Neural progenitor cell (in vitro differentiated cells): ENCODE measurements at regions not wholly inside any gene's neighbourhood (a gene's known extent, or its start where the extent isn't known, plus 50 kb on each side); places are given as distances from the start of the nearest gene placed in this dataset.
"Not testable (repeated sequence)": the region's sequence is repeated elsewhere in the genome, so short reads cannot be mapped to it uniquely, and the experiment has no call there.

Experiments used
- DNase-seq: peaks from one replicate; pipeline ENCODE4 v3.0.0-alpha.2; 2016; ENCODE audit warnings: low spot score
- H2AFZ ChIP-seq: fragments of 200-600 bp; sonication (generic); replicated peaks from 2 replicates; pipeline ENCODE4 v1.6.1; 2016; ENCODE audit warnings: antibody characterized with exemption
- H3F3A ChIP-seq: fragments of 200-600 bp; sonication (generic); 2 replicates; pipeline ENCODE4 v1.6.1; 2016; ENCODE audit warnings: antibody characterized with exemption, low read depth
- H3K27ac ChIP-seq: fragments of 200-600 bp; sonication (generic); 2 replicates; pipeline ENCODE4 v1.5.1; 2016; ENCODE audit warnings: mild to moderate bottlenecking
- H3K27me3 ChIP-seq: fragments of 200-600 bp; sonication (generic); 2 replicates; pipeline ENCODE4 v1.6.1; 2016; ENCODE audit warnings: mild to moderate bottlenecking, moderate library complexity
- H3K36me3 ChIP-seq: fragments of 200-600 bp; sonication (generic); 2 replicates; pipeline ENCODE4 v1.5.1; 2016
- H3K4me1 ChIP-seq: fragments of 200-600 bp; sonication (generic); 2 replicates; pipeline ENCODE4 v1.6.1; 2016; ENCODE audit warnings: mixed run types
- H3K4me2 ChIP-seq: fragments of 200-600 bp; sonication (generic); 2 replicates; pipeline ENCODE4 v1.6.1; 2016
- H3K4me3 ChIP-seq: fragments of 200-600 bp; sonication (generic); 2 replicates; pipeline ENCODE4 v1.5.1; 2016
- H3K79me2 ChIP-seq: fragments of 200-600 bp; sonication (generic); 2 replicates; pipeline ENCODE4 v1.6.1; 2016; ENCODE audit warnings: low read depth
- H3K9ac ChIP-seq: fragments of 200-600 bp; sonication (generic); 2 replicates; pipeline ENCODE4 v1.6.1; 2016
- H3K9me3 ChIP-seq: fragments of 200-600 bp; sonication (generic); 2 replicates; pipeline ENCODE4 v1.5.1; 2016; ENCODE audit warnings: low read depth
- H4K20me1 ChIP-seq: fragments of 200-600 bp; sonication (generic); 2 replicates; pipeline ENCODE4 v1.6.1; 2016; ENCODE audit warnings: low read depth
- H3K27ac Mint-ChIP-seq: 3 replicates; pipeline ENCODE4 v1.8.0; 2021; ENCODE audit warnings: mixed read lengths
- H3K27me3 Mint-ChIP-seq: 2 replicates; pipeline ENCODE4 v1.8.0; 2022; ENCODE audit warnings: low read depth, mild to moderate bottlenecking, inconsistent platforms, moderate library complexity, mixed read lengths; ENCODE audit not compliant: insufficient read depth
- H3K36me3 Mint-ChIP-seq: 3 replicates; pipeline ENCODE4 v1.8.0; 2021; ENCODE audit warnings: mixed read lengths
- H3K4me1 Mint-ChIP-seq: 3 replicates; pipeline ENCODE4 v1.8.0; 2021; ENCODE audit warnings: mixed read lengths
- H3K4me3 Mint-ChIP-seq: 3 replicates; pipeline ENCODE4 v1.8.0; 2021; ENCODE audit warnings: mild to moderate bottlenecking, moderate library complexity, mixed read lengths
- H3K9me3 Mint-ChIP-seq: 3 replicates; pipeline ENCODE4 v1.8.0; 2020; ENCODE audit warnings: mixed read lengths
- EZH2 ChIP-seq: fragments of 200-600 bp; sonication (generic); IDR thresholded peaks from 2 replicates; pipeline ENCODE4 v1.6.1; 2017; ENCODE audit warnings: antibody characterized with exemption, mild to moderate bottlenecking, moderate library complexity
- EZH2phosphoT487 ChIP-seq: fragments of 200-600 bp; sonication (generic); IDR thresholded peaks from 2 replicates; pipeline ENCODE4 v1.6.1; 2017; ENCODE audit warnings: antibody characterized with exemption
- TF ChIP-seq, protein P1 (sequence below): fragments of 200-600 bp; sonication (generic); IDR thresholded peaks from 2 replicates; pipeline ENCODE4 v1.5.1; 2017; ENCODE audit warnings: antibody characterized with exemption, mild to moderate bottlenecking

DNA sequence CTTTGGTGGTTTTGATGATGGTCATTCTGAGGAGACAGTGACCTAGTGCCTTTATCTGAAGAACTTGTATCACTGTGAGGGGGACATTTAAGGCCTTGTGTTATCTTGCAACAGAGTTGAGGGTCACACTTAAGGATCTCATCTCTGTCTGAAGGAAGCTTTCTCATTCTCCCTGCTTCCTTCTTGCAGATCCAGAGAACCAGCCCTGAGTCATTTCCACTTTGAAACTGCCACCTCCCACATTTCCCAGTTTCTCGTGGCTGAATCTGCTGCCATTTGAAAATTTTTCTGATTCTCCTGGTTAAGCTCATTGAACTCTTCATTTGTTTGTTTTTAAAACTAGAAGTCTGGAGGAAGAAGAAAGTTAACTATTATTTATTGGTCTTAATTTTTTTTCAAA lies 190.2 kb upstream of the CDH11 start:
- no peaks in the 10 kb centered on the region for H3K27me3 Mint-ChIP-seq
- H3K36me3 Mint-ChIP-seq = no peaks in the 10 kb centered on the region
- H3K4me1 Mint-ChIP-seq = peaks cover 13% of the 10 kb centered on the region
- TF ChIP-seq EZH2phosphoT487 = no peak
- TF ChIP-seq, protein P1, sequence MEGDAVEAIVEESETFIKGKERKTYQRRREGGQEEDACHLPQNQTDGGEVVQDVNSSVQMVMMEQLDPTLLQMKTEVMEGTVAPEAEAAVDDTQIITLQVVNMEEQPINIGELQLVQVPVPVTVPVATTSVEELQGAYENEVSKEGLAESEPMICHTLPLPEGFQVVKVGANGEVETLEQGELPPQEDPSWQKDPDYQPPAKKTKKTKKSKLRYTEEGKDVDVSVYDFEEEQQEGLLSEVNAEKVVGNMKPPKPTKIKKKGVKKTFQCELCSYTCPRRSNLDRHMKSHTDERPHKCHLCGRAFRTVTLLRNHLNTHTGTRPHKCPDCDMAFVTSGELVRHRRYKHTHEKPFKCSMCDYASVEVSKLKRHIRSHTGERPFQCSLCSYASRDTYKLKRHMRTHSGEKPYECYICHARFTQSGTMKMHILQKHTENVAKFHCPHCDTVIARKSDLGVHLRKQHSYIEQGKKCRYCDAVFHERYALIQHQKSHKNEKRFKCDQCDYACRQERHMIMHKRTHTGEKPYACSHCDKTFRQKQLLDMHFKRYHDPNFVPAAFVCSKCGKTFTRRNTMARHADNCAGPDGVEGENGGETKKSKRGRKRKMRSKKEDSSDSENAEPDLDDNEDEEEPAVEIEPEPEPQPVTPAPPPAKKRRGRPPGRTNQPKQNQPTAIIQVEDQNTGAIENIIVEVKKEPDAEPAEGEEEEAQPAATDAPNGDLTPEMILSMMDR = no peak
- no peak for TF ChIP-seq EZH2
- H3K27me3 ChIP-seq = no peaks in the 10 kb centered on the region
- H3K9me3 Mint-ChIP-seq = peaks cover 7% of the 10 kb centered on the region
- no peaks in the 10 kb centered on the region for H3K36me3 ChIP-seq
- H3K4me3 Mint-ChIP-seq = no peak overlapping the region
- DNase-seq = no peak
- H3K9ac ChIP-seq = no peak overlapping the region
- H3K27ac Mint-ChIP-seq = no peak overlapping the region
- H3K27ac ChIP-seq = no peak overlapping the region
- no peak overlapping the region for H2AFZ ChIP-seq
- no peaks in the 10 kb centered on the region for H3F3A ChIP-seq
- H3K4me3 ChIP-seq = no peak overlapping the region
- no peaks in the 10 kb centered on the region for H4K20me1 ChIP-seq
- H3K4me2 ChIP-seq = no peak overlapping the region
- no peaks in the 10 kb centered on the region for H3K4me1 ChIP-seq
- no peaks in the 10 kb centered on the region for H3K79me2 ChIP-seq
- no peaks in the 10 kb centered on the region for H3K9me3 ChIP-seq

- H3K9ac ChIP-seq, H3K27ac ChIP-seq, H3K4me2 ChIP-seq, DNase-seq, H3K27ac Mint-ChIP-seq, H3K9me3 Mint-ChIP-seq, H3K4me3 ChIP-seq, H3K9me3 ChIP-seq, H3K4me1 ChIP-seq, H3K36me3 Mint-ChIP-seq, H3K27me3 Mint-ChIP-seq, H3K4me3 Mint-ChIP-seq, H3K27me3 ChIP-seq, H2AFZ ChIP-seq, H3K36me3 ChIP-seq, H3K79me2 ChIP-seq, H3F3A ChIP-seq, H4K20me1 ChIP-seq: not testable (repeated sequence)
- H3K4me1 Mint-ChIP-seq = peaks cover 23% of the 10 kb centered on the region
These were observed 188.6 kb upstream of the CDH11 start for GRCh38 chr16:65310491-65310890.

GRCh38 chr16:65309354-65309753 lies 187.5 kb upstream of the CDH11 start:
- H3K4me3 ChIP-seq = no peak overlapping the region
- no peak for DNase-seq
- no peaks in the 10 kb centered on the region for H3K27me3 ChIP-seq
- no peak overlapping the region for H3K4me2 ChIP-seq
- H3K27ac ChIP-seq = no peak overlapping the region
- TF ChIP-seq EZH2phosphoT487 (no peak), EZH2 (no peak)
- TF ChIP-seq, protein P1 = no peak
- no peaks in the 10 kb centered on the region for H3F3A ChIP-seq
- no peaks in the 10 kb centered on the region for H3K36me3 Mint-ChIP-seq
- H2AFZ ChIP-seq = no peak overlapping the region
- no peak overlapping the region for H3K27ac Mint-ChIP-seq
- no peak overlapping the region for H3K9ac ChIP-seq
- no peaks in the 10 kb centered on the region for H3K36me3 ChIP-seq
- H4K20me1 ChIP-seq = no peaks in the 10 kb centered on the region
- no peaks in the 10 kb centered on the region for H3K79me2 ChIP-seq
- no peaks in the 10 kb centered on the region for H3K9me3 ChIP-seq
- H3K27me3 Mint-ChIP-seq = no peaks in the 10 kb centered on the region
- H3K4me1 ChIP-seq = no peaks in the 10 kb centered on the region
- H3K4me3 Mint-ChIP-seq = no peak overlapping the region
- H3K4me1 Mint-ChIP-seq = peaks cover 27% of the 10 kb centered on the region
- H3K9me3 Mint-ChIP-seq = no peaks in the 10 kb centered on the region

- H3K27ac ChIP-seq = no peak overlapping the region
- Mint-ChIP-seq H3K4me3 (no peak overlapping the region), H3K36me3 (no peaks in the 10 kb centered on the region), H3K9me3 (no peaks in the 10 kb centered on the region), H3K27ac (no peak overlapping the region), H3K4me1 (peaks cover 27% of the 10 kb centered on the region), H3K27me3 (no peaks in the 10 kb centered on the region)
- no peak overlapping the region for H3K4me2 ChIP-seq
- DNase-seq = no peak
- H2AFZ ChIP-seq = no peak overlapping the region
- H4K20me1 ChIP-seq = no peaks in the 10 kb centered on the region
- no peaks in the 10 kb centered on the region for H3F3A ChIP-seq
- no peaks in the 10 kb centered on the region for H3K9me3 ChIP-seq
- no peak overlapping the region for H3K9ac ChIP-seq
- H3K36me3 ChIP-seq = no peaks in the 10 kb centered on the region
- H3K27me3 ChIP-seq = no peaks in the 10 kb centered on the region
- TF ChIP-seq, protein P1 = no peak
- TF ChIP-seq EZH2phosphoT487 (no peak), EZH2 (no peak)
- no peaks in the 10 kb centered on the region for H3K4me1 ChIP-seq
- H3K4me3 ChIP-seq = no peak overlapping the region
- no peaks in the 10 kb centered on the region for H3K79me2 ChIP-seq
These were observed 186.6 kb upstream of the CDH11 start for GRCh38 chr16:65308506-65308905.
